B cell (primary cell): ENCODE measurements at regions not wholly inside any gene's neighbourhood (a gene's known extent, or its start where the extent isn't known, plus 50 kb on each side); places are given as distances from the start of the nearest gene placed in this dataset.

Source experiments
- ATAC-seq: fragments of 200-7000 bp; cut with Tn5 transposase; one replicate; pipeline ENCODE4 v1.10.0; 2021; ENCODE audit warnings: low read depth, mild to moderate bottlenecking, moderate number of reproducible peaks, moderate library complexity
- CTCF ChIA-PET: fragments of 350-600 bp; sonication (Branson Sonifier 250); formaldehyde crosslinking; loops from one replicate; lab custom pipeline; 2021; ENCODE audit warnings: antibody characterized with exemption, inconsistent platforms; lab: Charles Lee
- POLR2A ChIA-PET: fragments of 350-600 bp; sonication (Branson Sonifier 250); formaldehyde crosslinking; loops from one replicate; lab custom pipeline; 2021; ENCODE audit warnings: antibody characterized with exemption; lab: Charles Lee
- DNase-seq: peaks from one replicate; pipeline ENCODE4 v3.0.0; 2013
- H2AFZ ChIP-seq: 2 replicates; pipeline ENCODE4 v1.6.1; 2012; ENCODE audit warnings: mild to moderate bottlenecking, low read depth, low read length; ENCODE audit not compliant: insufficient read depth, poor library complexity, severe bottlenecking
- H3K27ac ChIP-seq, 2 donors: 1 replicate in 1 of 2; 2 replicates in 1 of 2; pipeline ENCODE4 v1.5.1; 2012 to 2013; ENCODE audit warnings: low read length in 2 of 2, mild to moderate bottlenecking in 2 of 2, moderate library complexity in 1 of 2
- H3K27me3 ChIP-seq, 4 experiments: fragments of 200-600 bp in 1 of 4; sonication (generic) in 1 of 4; replicated peaks in 1 of 4; 1 replicate in 2 of 4; 2 replicates in 2 of 4; pipeline versions ENCODE4 v1.6.1 to v1.7.0; 2013 to 2016; ENCODE audit warnings: low read length in 3 of 4, mild to moderate bottlenecking in 2 of 4, mixed read lengths in 1 of 4, moderate library complexity in 1 of 4; ENCODE audit not compliant: insufficient read depth in 4 of 4, control insufficient read depth in 3 of 4; ENCODE audit errors: control extremely low read depth in 1 of 4
- H3K36me3 ChIP-seq, 2 experiments: replicated peaks in 1 of 2; 1 replicate in 1 of 2; 2 replicates in 1 of 2; pipeline versions ENCODE4 v1.6.1 to v1.7.1; 2013; ENCODE audit warnings: low read length in 1 of 2; ENCODE audit not compliant: insufficient read depth in 2 of 2, control insufficient read depth in 1 of 2; ENCODE audit errors: control extremely low read depth in 1 of 2, extremely low read depth in 1 of 2
- H3K4me1 ChIP-seq, 2 donors: fragments of 200-600 bp in 1 of 2; sonication (generic) in 1 of 2; 1 replicate in 1 of 2; 2 replicates in 1 of 2; pipeline versions ENCODE4 v1.5.1 to v1.6.1; 2013 to 2017; ENCODE audit warnings: low read length in 2 of 2; ENCODE audit not compliant: control insufficient read depth in 2 of 2, insufficient read depth in 2 of 2
- H3K4me2 ChIP-seq: replicated peaks from 2 replicates; pipeline ENCODE3; 2012; ENCODE audit warnings: mild to moderate bottlenecking, low read depth, low read length; ENCODE audit not compliant: poor library complexity, severe bottlenecking
- H3K4me3 ChIP-seq, 5 experiments: fragments of 200-600 bp in 1 of 5; sonication (generic) in 1 of 5; 1 replicate in 3 of 5; 2 replicates in 2 of 5; pipeline versions ENCODE4 v1.5.1 to v1.7.0; 2011 to 2016; ENCODE audit warnings: low read length in 4 of 5, mild to moderate bottlenecking in 4 of 5, low read depth in 2 of 5, control low read depth in 1 of 5, moderate library complexity in 1 of 5; ENCODE audit not compliant: insufficient read depth in 1 of 5; ENCODE audit errors: control extremely low read depth in 1 of 5, extremely low read depth in 1 of 5
- H3K79me2 ChIP-seq: fragments of 200-600 bp; sonication (generic); one replicate; pipeline ENCODE4 v1.6.0; 2016; ENCODE audit warnings: low read length; ENCODE audit not compliant: control insufficient read depth, insufficient read depth
- H3K9ac ChIP-seq: fragments of 200-600 bp; sonication (generic); 2 replicates; pipeline ENCODE4 v1.6.1; 2017; ENCODE audit warnings: mild to moderate bottlenecking, low read length, moderate library complexity
- H3K9me3 ChIP-seq, 3 donors: one replicate each; pipeline versions ENCODE4 v1.6.1 to v1.7.1; 2013; ENCODE audit warnings: low read length in 2 of 3; ENCODE audit not compliant: control insufficient read depth in 2 of 3, insufficient read depth in 1 of 3; ENCODE audit errors: control extremely low read depth in 1 of 3
- H4K20me1 ChIP-seq: 2 replicates; pipeline ENCODE4 v1.6.0; 2012; ENCODE audit warnings: mild to moderate bottlenecking, low read length; ENCODE audit not compliant: insufficient read depth, control insufficient read depth, poor library complexity, severe bottlenecking
- H3K27ac Mint-ChIP-seq: one replicate; pipeline ENCODE4 v1.8.0; 2021; ENCODE audit warnings: mixed read lengths
- H3K27me3 Mint-ChIP-seq: one replicate; pipeline ENCODE4 v1.8.0; 2021; ENCODE audit warnings: mixed read lengths
- H3K4me1 Mint-ChIP-seq: one replicate; pipeline ENCODE4 v1.8.0; 2021; ENCODE audit warnings: mixed read lengths
- H3K4me3 Mint-ChIP-seq: one replicate; pipeline ENCODE4 v1.8.0; 2021; ENCODE audit warnings: mixed read lengths
- H3K9me3 Mint-ChIP-seq: one replicate; pipeline ENCODE4 v1.8.0; 2022; ENCODE audit warnings: mixed read lengths; ENCODE audit not compliant: insufficient read depth
- EZH2 ChIP-seq: IDR thresholded peaks from 2 replicates; pipeline ENCODE4 v1.6.1; 2012; ENCODE audit warnings: borderline replicate concordance, low read depth, mild to moderate bottlenecking, moderate library complexity, low read length; ENCODE audit not compliant: insufficient read depth, poor library complexity, severe bottlenecking
- WGBS: methylation state at CpG from one replicate; pipeline ENCODE4 v1.1.5; 2013; ENCODE audit warnings: missing lambda C conversion rate; ENCODE audit not compliant: insufficient coverage; 5-methylcytosine and 5-hydroxymethylcytosine counted together
- intact Hi-C: fragments of 100-400 bp; cut with micrococcal nuclease; formaldehyde crosslinking; loops from one replicate; pipeline ENCODE4 v1.10.0; 2022
- TF ChIP-seq, protein P1 (sequence below): fragments of 200-600 bp; IDR thresholded peaks from one replicate; pipeline ENCODE4 v1.8.0; 2022; ENCODE audit warnings: antibody characterized with exemption, mild to moderate bottlenecking

DNA sequence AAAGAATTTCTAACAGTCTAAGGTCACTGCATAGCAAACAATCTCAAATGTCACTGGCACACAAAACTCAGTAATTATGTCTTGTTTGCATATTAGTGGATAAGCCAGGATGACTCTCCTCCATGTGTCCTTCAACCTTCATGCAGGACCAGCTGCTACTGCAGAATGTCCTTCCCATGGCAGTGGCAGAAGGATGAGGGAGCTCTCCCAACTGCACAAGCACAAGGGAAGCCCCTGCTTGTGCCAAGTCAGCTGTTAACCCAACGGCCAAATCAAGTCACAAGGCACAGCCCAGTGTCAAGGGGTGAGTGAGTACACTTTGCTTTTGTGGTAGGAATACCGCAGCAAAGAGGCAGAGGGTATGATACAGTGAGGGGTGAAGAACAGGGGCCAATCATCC, 59.3 kb upstream of the VWC2 start:
- intact Hi-C loops: no loop called here
- CTCF ChIA-PET: no interaction called here
- no peak overlapping the region for H3K9ac ChIP-seq
- H3K4me1 Mint-ChIP-seq: no peaks in the 10 kb centered on the region
- no CpG with 5 or more reads among the region's 2 CpGs for WGBS
- H3K36me3 ChIP-seq: no peaks in the 10 kb centered on the region
- no peak overlapping the region for H3K27ac Mint-ChIP-seq
- H3K4me2 ChIP-seq: no peak overlapping the region
- no peak overlapping the region for H3K4me3 Mint-ChIP-seq
- H3K27ac ChIP-seq: no peak overlapping the region
- ATAC-seq: no peak
- no peak overlapping the region for H2AFZ ChIP-seq
- H3K9me3 ChIP-seq: peaks cover 0 to 4% (median 0%) of the 10 kb centered on the region in 3 donors
- H3K4me1 ChIP-seq: no peaks in the 10 kb centered on the region
- H3K9me3 Mint-ChIP-seq: no peaks in the 10 kb centered on the region
- no peak for TF ChIP-seq EZH2
- TF ChIP-seq, protein P1, sequence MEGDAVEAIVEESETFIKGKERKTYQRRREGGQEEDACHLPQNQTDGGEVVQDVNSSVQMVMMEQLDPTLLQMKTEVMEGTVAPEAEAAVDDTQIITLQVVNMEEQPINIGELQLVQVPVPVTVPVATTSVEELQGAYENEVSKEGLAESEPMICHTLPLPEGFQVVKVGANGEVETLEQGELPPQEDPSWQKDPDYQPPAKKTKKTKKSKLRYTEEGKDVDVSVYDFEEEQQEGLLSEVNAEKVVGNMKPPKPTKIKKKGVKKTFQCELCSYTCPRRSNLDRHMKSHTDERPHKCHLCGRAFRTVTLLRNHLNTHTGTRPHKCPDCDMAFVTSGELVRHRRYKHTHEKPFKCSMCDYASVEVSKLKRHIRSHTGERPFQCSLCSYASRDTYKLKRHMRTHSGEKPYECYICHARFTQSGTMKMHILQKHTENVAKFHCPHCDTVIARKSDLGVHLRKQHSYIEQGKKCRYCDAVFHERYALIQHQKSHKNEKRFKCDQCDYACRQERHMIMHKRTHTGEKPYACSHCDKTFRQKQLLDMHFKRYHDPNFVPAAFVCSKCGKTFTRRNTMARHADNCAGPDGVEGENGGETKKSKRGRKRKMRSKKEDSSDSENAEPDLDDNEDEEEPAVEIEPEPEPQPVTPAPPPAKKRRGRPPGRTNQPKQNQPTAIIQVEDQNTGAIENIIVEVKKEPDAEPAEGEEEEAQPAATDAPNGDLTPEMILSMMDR: no peak
- no peaks in the 10 kb centered on the region for H4K20me1 ChIP-seq
- no peaks in the 10 kb centered on the region for H3K27me3 ChIP-seq
- POLR2A ChIA-PET: no interaction called here
- H3K27me3 Mint-ChIP-seq: no peaks in the 10 kb centered on the region
- no peak for DNase-seq
- H3K79me2 ChIP-seq: no peaks in the 10 kb centered on the region
- no peak overlapping the region for H3K4me3 ChIP-seq

DNA sequence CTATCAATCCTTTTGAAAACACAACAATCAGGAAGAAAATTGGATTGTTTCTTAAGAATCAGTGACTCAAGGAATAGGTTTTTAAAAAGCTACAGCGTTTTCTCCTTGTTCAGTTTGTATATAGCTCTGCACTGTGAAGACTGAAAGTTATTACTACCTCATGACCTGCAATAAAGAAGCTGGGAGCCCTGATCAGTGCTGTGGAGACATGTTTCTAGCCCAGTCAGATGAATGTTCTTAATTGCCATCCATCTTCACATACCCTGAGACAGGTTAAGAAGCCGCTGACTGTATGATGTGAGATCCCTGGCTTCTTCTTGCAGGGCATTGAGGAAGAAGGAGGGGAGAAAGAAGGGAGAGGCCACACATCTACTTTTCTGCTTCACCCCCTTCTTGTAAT, 58.0 kb upstream of the VWC2 start:
- no CpG with 5 or more reads among the region's 2 CpGs for WGBS
- H3K9ac ChIP-seq: no peak overlapping the region
- H3K27ac Mint-ChIP-seq: no peak overlapping the region
- POLR2A ChIA-PET: no interaction called here
- no peak overlapping the region for H3K4me3 ChIP-seq
- H3K4me1 ChIP-seq: no peaks in the 10 kb centered on the region
- H3K4me3 Mint-ChIP-seq: no peak overlapping the region
- no peak for DNase-seq
- H3K4me2 ChIP-seq: no peak overlapping the region
- no peak overlapping the region for H2AFZ ChIP-seq
- no peak for TF ChIP-seq EZH2
- TF ChIP-seq, protein P1: no peak
- H3K79me2 ChIP-seq: no peaks in the 10 kb centered on the region
- intact Hi-C loops: no loop called here
- H3K27ac ChIP-seq: no peak overlapping the region
- CTCF ChIA-PET: no interaction called here
- H4K20me1 ChIP-seq: no peaks in the 10 kb centered on the region
- H3K9me3 Mint-ChIP-seq: no peaks in the 10 kb centered on the region
- H3K36me3 ChIP-seq: no peaks in the 10 kb centered on the region
- no peak for ATAC-seq
- H3K27me3 Mint-ChIP-seq: no peaks in the 10 kb centered on the region
- H3K4me1 Mint-ChIP-seq: no peaks in the 10 kb centered on the region
- no peaks in the 10 kb centered on the region for H3K27me3 ChIP-seq
- no peaks in the 10 kb centered on the region for H3K9me3 ChIP-seq
